Lower leg skin (tissue), 4 donors: ENCODE measurements at regions not wholly inside any gene's neighbourhood (a gene's known extent, or its start where the extent isn't known, plus 50 kb on each side); places are given as distances from the start of the nearest gene placed in this dataset.

Experiments used
- DNase-seq, 2 donors: peaks; one replicate each; pipeline ENCODE4 v3.0.0-alpha.2; 2019; ENCODE audit warnings: low spot score in 2 of 2
- H3K4me3 ChIP-seq: fragments of 200-600 bp; sonication (generic); 2 replicates; pipeline ENCODE4 v1.5.1; 2017; ENCODE audit warnings: mild to moderate bottlenecking, low read depth; ENCODE audit not compliant: poor library complexity, severe bottlenecking
- CTCF ChIP-seq, 3 donors: fragments of 450-650 bp; IDR thresholded peaks; one replicate each; pipeline ENCODE4 v1.5.1; 2016; ENCODE audit warnings: antibody characterized with exemption in 3 of 3, mild to moderate bottlenecking in 3 of 3, moderate library complexity in 2 of 3
- POLR2A ChIP-seq, 2 donors: fragments of 450-650 bp; IDR thresholded peaks; one replicate each; pipeline ENCODE4 v1.6.1; 2016 to 2017; ENCODE audit warnings: antibody characterized with exemption in 2 of 2, mild to moderate bottlenecking in 1 of 2, moderate library complexity in 1 of 2
- WGBS, 2 donors: methylation state at CpG; one replicate each; pipeline ENCODE4 v1.1.5; 2018; 5-methylcytosine and 5-hydroxymethylcytosine counted together
- intact Hi-C: fragments of 100-400 bp; cut with DNase I; formaldehyde crosslinking; loops from one replicate; pipeline ENCODE4 v1.15.0; 2023; ENCODE audit warnings: low total_unique reads

- TF ChIP-seq CTCF (IDR thresholded peaks at IDR 0.05) = no peak
- TF ChIP-seq POLR2A (IDR thresholded peaks at IDR 0.05) = no peak
- intact Hi-C loops = no loop called here
- H3K4me3 ChIP-seq = no peak overlapping the region
- WGBS, 2 donors = 92 to 100% methylated on average over 1 of the region's 1 CpG
- DNase-seq = no peak
Observed at GRCh38 chr3:17852217-17852616, 109.8 kb upstream of the TBC1D5 start.

GRCh38 chr3:17850448-17850847 lies 108.0 kb upstream of the TBC1D5 start:
- intact Hi-C loops = no loop called here
- TF ChIP-seq CTCF (IDR thresholded peaks at IDR 0.05) (no peak), POLR2A (IDR thresholded peaks at IDR 0.05) (no peak)
- H3K4me3 ChIP-seq = no peak overlapping the region
- DNase-seq = no peak

GRCh38 chr3:17848102-17848501 lies 105.7 kb upstream of the TBC1D5 start:
- no peak for TF ChIP-seq POLR2A (IDR thresholded peaks at IDR 0.05)
- no peak for TF ChIP-seq CTCF (IDR thresholded peaks at IDR 0.05)
- no peak for DNase-seq
- 81 to 89% methylated on average over 3 of the region's 3 CpGs for WGBS, 2 donors
- no peak overlapping the region for H3K4me3 ChIP-seq
- intact Hi-C loops = no loop called here

- no peak for DNase-seq
- no peak overlapping the region for H3K4me3 ChIP-seq
- intact Hi-C loops = no loop called here
- WGBS, 2 donors = 84 to 96% methylated on average over 5 of the region's 5 CpGs
- no peak for TF ChIP-seq POLR2A (IDR thresholded peaks at IDR 0.05)
- no peak for TF ChIP-seq CTCF (IDR thresholded peaks at IDR 0.05)
Observed at GRCh38 chr3:17847156-17847555, 104.7 kb upstream of the TBC1D5 start.

GRCh38 chr3:17846466-17846865 lies 104.0 kb upstream of the TBC1D5 start:
- no peak overlapping the region for H3K4me3 ChIP-seq
- no peak for DNase-seq
- intact Hi-C loops = no loop called here
- TF ChIP-seq CTCF (IDR thresholded peaks at IDR 0.05) (no peak), POLR2A (IDR thresholded peaks at IDR 0.05) (no peak)
- 69 to 72% methylated on average over 4 of the region's 4 CpGs for WGBS, 2 donors

- TF ChIP-seq POLR2A (IDR thresholded peaks at IDR 0.05) = no peak
- TF ChIP-seq CTCF (IDR thresholded peaks at IDR 0.05) = no peak
- intact Hi-C loops = no loop called here
- no peak for DNase-seq
- WGBS, 2 donors = 30 to 35% methylated on average over 5 of the region's 5 CpGs
- H3K4me3 ChIP-seq = no peak overlapping the region
Observed at GRCh38 chr3:17845026-17845812, 102.8 kb upstream of the TBC1D5 start.
